Progenitor cell of endocrine pancreas (in vitro differentiated cells): ENCODE measurements at regions not wholly inside any gene's neighbourhood (a gene's known extent, or its start where the extent isn't known, plus 50 kb on each side); places are given as distances from the start of the nearest gene placed in this dataset.

ENCODE experiments used
- DNase-seq: peaks from one replicate; pipeline ENCODE4 v3.0.0; 2021; ENCODE audit warnings: low spot score; ENCODE audit not compliant: unreplicated experiment
- H3K27ac Mint-ChIP-seq: 2 replicates; pipeline ENCODE4 v1.8.0; 2021; ENCODE audit warnings: mild to moderate bottlenecking, moderate library complexity, mixed read lengths
- H3K27me3 Mint-ChIP-seq: 2 replicates; pipeline ENCODE4 v1.8.0; 2021; ENCODE audit warnings: mixed read lengths
- H3K36me3 Mint-ChIP-seq: 2 replicates; pipeline ENCODE4 v1.8.0; 2022; ENCODE audit warnings: mixed read lengths; ENCODE audit not compliant: insufficient read depth
- H3K4me1 Mint-ChIP-seq: 2 replicates; pipeline ENCODE4 v1.8.0; 2021; ENCODE audit warnings: low read depth, mixed read lengths
- H3K4me3 Mint-ChIP-seq: 2 replicates; pipeline ENCODE4 v1.8.0; 2021; ENCODE audit warnings: low read depth, mild to moderate bottlenecking, moderate library complexity, mixed read lengths
- H3K9me3 Mint-ChIP-seq: 2 replicates; pipeline ENCODE4 v1.8.0; 2021; ENCODE audit warnings: low read depth, mixed read lengths
- CTCF ChIP-seq: fragments of 200-600 bp; sonication (generic); IDR thresholded peaks from one replicate; pipeline ENCODE4 v1.5.0; 2021; ENCODE audit warnings: antibody characterized with exemption, mild to moderate bottlenecking; ENCODE audit not compliant: unreplicated experiment

GRCh38 chr6:48915591-48915990, 547.5 kb downstream of the MMUT start:
- peaks cover 11% of the 10 kb centered on the region for H3K4me1 Mint-ChIP-seq
- H3K4me3 Mint-ChIP-seq, result no peak overlapping the region
- H3K36me3 Mint-ChIP-seq, result no peaks in the 10 kb centered on the region
- H3K27ac Mint-ChIP-seq, result no peak overlapping the region
- peak; percentile 31 for TF ChIP-seq CTCF
- no peak for DNase-seq
- H3K9me3 Mint-ChIP-seq, result peaks cover 7% of the 10 kb centered on the region
- no peaks in the 10 kb centered on the region for H3K27me3 Mint-ChIP-seq

- Mint-ChIP-seq H3K9me3 (peaks cover 7% of the 10 kb centered on the region), H3K36me3 (no peaks in the 10 kb centered on the region), H3K27me3 (no peaks in the 10 kb centered on the region), H3K4me1 (peaks cover 11% of the 10 kb centered on the region), H3K4me3 (no peak overlapping the region), H3K27ac (no peak overlapping the region)
- TF ChIP-seq CTCF, result no peak
- no peak for DNase-seq
Observed at GRCh38 chr6:48912503-48912902, 550.5 kb downstream of the MMUT start.

GRCh38 chr6:48904809-48905208, 558.2 kb downstream of the MMUT start:
- no peak for DNase-seq
- Mint-ChIP-seq H3K4me1 (no peaks in the 10 kb centered on the region), H3K36me3 (no peaks in the 10 kb centered on the region), H3K27ac (no peak overlapping the region), H3K27me3 (no peaks in the 10 kb centered on the region), H3K9me3 (no peaks in the 10 kb centered on the region), H3K4me3 (no peak overlapping the region)
- TF ChIP-seq CTCF, result no peak

- no peak for DNase-seq
- Mint-ChIP-seq H3K4me1 (no peaks in the 10 kb centered on the region), H3K36me3 (no peaks in the 10 kb centered on the region), H3K9me3 (peaks cover 4% of the 10 kb centered on the region), H3K4me3 (no peak overlapping the region), H3K27me3 (no peaks in the 10 kb centered on the region), H3K27ac (no peak overlapping the region)
- TF ChIP-seq CTCF, result no peak
Observed at GRCh38 chr6:48894469-48894868, 568.6 kb downstream of the MMUT start.

GRCh38 chr6:48893048-48893447, 570.0 kb downstream of the MMUT start:
- no peak for DNase-seq
- Mint-ChIP-seq H3K27ac (no peak overlapping the region), H3K27me3 (no peaks in the 10 kb centered on the region), H3K9me3 (peaks cover 4% of the 10 kb centered on the region), H3K36me3 (no peaks in the 10 kb centered on the region), H3K4me3 (no peak overlapping the region), H3K4me1 (no peaks in the 10 kb centered on the region)
- TF ChIP-seq CTCF, result no peak
